ENCODE measurements at regions not wholly inside any gene's neighbourhood (a gene's known extent, or its start where the extent isn't known, plus 50 kb on each side); places are given as distances from the start of the nearest gene placed in this dataset.

DNA sequence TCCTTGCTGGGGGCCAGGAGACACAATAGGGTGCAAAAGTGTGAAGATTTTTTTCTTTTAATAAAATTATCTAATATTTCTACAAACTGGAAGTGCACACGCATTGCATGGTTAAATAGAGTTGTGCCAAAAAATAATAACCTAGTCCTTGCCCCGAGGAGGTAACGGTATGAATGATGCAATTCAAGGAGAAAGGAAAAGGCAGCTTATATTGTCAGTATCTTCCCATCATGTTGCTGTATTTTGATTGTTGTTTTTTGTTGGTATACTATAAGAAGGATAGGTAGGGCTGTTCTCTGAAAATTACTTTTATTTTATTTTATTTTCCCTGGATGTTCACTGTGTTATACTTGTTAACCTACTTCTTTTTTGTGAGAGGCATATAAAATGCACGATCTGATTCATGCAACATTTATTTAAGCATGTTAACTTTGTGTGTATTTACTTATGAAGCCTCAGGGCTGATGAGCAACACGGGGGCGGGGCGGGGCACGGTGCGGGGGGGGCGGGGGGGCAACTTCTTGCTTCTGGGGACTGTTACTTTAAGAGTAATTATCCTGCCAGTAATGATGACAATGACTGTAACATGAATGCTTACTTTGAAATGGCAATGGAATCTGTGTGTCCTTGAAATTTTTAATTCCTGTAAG lies 118.6 kb downstream of the AQP4 start:
- TF ChIP-seq CTCF (IDR thresholded peaks at IDR 0.05) (no peak), POLR2AphosphoS5 (IDR thresholded peaks at IDR 0.05) (no peak)

Measured in breast epithelium (tissue), 3 donors.